Ovary (tissue), 3 donors: ENCODE measurements at regions not wholly inside any gene's neighbourhood (a gene's known extent, or its start where the extent isn't known, plus 50 kb on each side); places are given as distances from the start of the nearest gene placed in this dataset.

Experiments
- CTCF ChIP-seq, 3 donors: fragments of 450-650 bp in 2 of 3; fragments of 200-600 bp in 1 of 3; IDR thresholded peaks; one replicate each; pipeline versions ENCODE4 v1.5.1 to v1.8.0; 2016 to 2022; ENCODE audit warnings: antibody characterized with exemption in 3 of 3, mild to moderate bottlenecking in 1 of 3
- EP300 ChIP-seq: sonication (generic); formaldehyde crosslinking; IDR thresholded peaks from one replicate; pipeline ENCODE4 v1.6.1; 2017; ENCODE audit warnings: antibody characterized with exemption
- POLR2A ChIP-seq: fragments of 450-650 bp; IDR thresholded peaks from one replicate; pipeline ENCODE4 v1.6.1; 2017; ENCODE audit warnings: antibody characterized with exemption, mild to moderate bottlenecking, moderate library complexity
- donor health status: DM: no; HTN: no; CAD: no.

- TF ChIP-seq CTCF (IDR thresholded peaks at IDR 0.05), result no peak
- TF ChIP-seq EP300, result no peak
- TF ChIP-seq POLR2A, result no peak
These were observed 173.4 kb upstream of the CIBAR2 start for GRCh38 chr16:85285681-85286065.
